Stimulated activated CD8-positive, alpha-beta memory T cell treated with anti-CD3 and anti-CD28 coated beads, Interleukin-15, amount 100 ng/mL, for 48 hours (primary cell): ENCODE measurements at regions not wholly inside any gene's neighbourhood (a gene's known extent, or its start where the extent isn't known, plus 50 kb on each side); places are given as distances from the start of the nearest gene placed in this dataset.

Experiments
- DNase-seq, 2 donors: peaks; one replicate each; pipeline ENCODE4 v3.0.0-alpha.2; 2020; ENCODE audit warnings: low read depth in 2 of 2

- DNase-seq, result no peak
Measured at GRCh38 chr9:115254287-115255180, 136.6 kb upstream of the TNC start.

DNA sequence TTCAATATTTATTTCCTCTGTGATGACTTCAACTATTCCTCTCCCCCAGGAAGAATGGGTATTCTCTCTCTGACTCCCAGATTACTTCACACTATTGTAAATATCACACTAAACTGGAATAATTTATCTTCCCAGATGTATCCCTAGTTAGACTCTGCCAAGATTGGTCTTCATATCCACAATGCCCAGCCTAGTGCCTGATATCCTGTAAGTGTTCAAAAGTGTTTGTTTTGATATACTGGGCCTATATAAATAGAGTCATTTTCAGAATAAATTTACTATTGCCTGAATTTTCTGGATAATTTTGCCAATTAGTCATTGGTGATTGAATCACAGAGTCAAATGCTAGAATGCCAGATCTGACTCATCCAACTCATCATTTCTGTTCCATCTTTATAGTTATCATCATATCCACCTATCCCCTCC is 143.7 kb upstream of the TNC start:
- no peak for DNase-seq

GRCh38 chr9:115262477-115262876 is 144.5 kb upstream of the TNC start:
- DNase-seq, result no peak

DNA sequence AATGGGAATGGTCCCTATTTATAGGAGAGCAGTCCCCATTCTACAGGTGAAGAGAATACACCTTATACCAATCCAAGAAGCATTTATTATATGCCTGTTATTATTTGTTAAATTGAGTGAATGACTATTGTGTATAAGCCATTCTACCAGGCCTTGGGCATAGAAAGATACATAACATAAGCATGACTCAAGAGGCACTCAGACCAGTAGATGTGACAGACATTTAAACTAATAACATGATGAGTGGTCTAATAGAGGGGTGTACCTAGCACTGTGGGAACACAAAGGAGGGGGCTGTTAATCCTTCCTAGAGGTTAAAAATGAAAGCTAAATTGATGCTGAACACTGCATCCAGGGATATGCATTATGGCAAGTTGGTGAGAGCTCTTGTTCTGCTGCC is 145.0 kb upstream of the TNC start:
- DNase-seq, result no peak

DNA sequence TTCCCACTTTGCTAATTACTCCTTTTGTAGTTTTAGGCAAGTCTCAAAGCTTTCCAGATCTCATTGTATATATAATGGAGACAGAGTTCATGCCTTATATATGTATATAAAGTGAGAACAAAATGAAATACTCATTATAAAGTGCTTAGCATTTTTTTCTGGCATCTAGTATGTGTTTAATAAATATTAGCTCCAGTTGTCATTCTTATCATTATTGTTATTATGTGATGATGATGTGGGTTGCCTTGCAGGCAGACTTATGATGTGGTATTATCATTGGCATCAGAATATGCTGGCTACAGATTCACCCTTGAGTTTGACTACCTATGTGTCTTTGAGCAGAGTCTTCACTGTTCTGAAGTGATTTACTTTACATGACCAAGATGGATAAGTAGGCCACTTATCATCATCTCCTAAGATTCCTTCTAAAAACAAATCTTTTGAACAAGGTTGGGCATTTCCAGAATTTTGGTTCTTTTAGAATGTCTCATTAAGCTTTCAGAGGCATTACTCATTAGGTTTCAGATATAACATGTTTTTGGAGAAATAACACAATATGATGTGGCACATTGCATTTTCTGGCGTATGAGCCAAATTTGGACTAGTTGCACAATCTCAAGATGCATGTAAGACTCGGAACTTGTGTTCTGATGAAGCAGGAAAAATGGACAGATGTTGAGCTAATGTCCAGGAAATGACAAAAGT is 145.6 kb upstream of the TNC start:
- DNase-seq, result no peak

- DNase-seq, result no peak
Measured at GRCh38 chr9:115264313-115264712, 146.4 kb upstream of the TNC start.

- DNase-seq, result no peak
Measured at GRCh38 chr9:115267790-115268189, 149.8 kb upstream of the TNC start.

DNA sequence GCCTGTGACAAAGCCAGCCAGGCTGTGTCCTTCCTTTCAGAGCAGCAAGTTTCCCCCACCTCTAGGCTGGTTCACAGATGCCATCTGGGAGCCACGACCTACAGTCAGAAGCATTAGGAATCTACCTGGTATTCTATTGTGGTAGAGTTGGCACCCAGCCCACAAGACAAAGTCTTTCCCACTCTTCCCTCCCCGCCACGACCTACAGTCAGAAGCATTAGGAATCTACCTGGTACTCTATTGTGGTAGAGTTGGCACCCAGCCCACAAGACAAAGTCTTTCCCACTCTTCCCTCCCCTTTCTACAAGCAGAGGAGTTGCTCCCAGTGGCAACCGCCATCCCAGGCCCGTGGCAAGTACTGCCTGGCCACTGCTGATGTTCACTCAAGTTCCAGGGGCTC is 157.8 kb upstream of the TNC start:
- no peak for DNase-seq

- no peak for DNase-seq
Measured at GRCh38 chr9:115276621-115277020, 158.7 kb upstream of the TNC start.

DNA sequence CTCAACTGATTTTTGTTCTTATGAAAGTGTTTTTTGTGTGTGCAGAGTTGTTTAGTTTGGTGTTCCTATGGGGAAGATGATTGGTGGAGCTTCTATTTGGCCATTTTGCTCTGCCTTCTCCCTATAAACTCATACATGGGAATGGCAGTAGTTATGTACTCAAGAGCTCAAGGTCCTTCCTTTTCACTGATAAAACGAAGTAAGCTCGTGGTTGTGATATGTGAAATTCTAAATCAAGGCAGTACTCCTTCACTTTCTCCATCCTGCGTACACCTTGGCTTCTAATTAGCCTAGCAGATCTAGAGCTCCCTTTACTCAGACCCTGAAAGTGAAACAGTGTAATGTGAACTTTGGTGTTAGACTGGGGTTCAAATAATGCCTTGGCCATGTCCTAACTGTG is 159.3 kb upstream of the TNC start:
- no peak for DNase-seq

- DNase-seq, result no peak
Measured at GRCh38 chr9:115278326-115279035, 160.5 kb upstream of the TNC start.

GRCh38 chr9:115283395-115283794 is 165.4 kb upstream of the TNC start:
- no peak for DNase-seq

GRCh38 chr9:115285836-115286235 is 167.9 kb upstream of the TNC start:
- DNase-seq, result no peak

GRCh38 chr9:115286411-115286810 is 168.5 kb upstream of the TNC start:
- DNase-seq, result no peak

GRCh38 chr9:115289757-115290208 is 171.8 kb upstream of the TNC start:
- no peak for DNase-seq

DNA sequence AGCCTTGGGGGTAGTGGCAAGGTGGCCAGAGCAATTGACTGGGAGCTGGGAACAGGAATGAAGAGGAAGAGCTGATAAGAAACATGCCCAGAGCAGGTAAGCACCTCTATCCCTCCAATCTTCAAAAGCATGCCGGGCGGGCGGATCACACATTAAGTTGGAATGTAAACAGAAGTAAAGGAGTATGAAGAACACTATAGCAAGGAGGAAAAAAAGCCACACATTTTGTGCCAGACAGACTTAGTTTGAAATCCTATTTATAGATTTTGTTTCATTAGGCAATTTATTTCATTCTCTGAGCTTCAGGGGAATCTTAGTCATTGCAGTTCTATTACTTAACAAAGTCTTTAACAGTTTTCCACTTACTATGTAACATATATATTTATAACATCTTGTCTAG is 173.9 kb upstream of the TNC start:
- DNase-seq, result no peak

DNA sequence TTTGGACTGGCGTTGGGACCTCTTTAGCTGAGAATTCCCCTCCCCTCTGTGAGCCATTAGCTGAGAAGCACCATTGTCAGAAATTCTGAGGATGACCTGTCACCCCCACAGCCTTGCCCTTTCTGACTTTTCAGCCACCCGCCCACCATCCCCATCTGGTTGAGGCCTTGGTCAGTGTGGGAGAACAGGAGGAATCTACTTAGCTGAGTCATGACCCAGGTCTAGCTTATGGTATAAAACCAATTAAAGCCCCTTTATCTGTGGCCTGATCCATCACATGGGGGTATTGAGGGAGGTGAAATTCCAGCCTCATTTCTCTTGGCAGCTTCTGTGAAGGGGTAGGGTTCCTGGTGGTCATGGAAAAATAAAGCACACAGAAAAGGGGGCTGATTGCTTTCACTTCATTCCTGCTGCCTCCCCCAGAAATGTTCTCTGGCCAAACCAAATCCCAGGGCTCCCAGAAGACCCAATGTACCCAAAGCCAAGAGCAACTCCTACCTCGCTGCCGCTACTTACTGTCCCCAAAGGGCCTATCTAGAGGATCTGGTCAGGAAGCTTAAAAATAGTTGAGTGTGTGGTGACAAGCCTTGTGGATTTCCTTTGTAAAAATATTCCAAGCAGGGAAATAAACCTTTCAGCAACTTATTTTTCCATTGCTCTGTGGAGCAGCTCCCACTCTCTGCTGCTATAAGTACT is 174.8 kb upstream of the TNC start:
- DNase-seq, result no peak

DNA sequence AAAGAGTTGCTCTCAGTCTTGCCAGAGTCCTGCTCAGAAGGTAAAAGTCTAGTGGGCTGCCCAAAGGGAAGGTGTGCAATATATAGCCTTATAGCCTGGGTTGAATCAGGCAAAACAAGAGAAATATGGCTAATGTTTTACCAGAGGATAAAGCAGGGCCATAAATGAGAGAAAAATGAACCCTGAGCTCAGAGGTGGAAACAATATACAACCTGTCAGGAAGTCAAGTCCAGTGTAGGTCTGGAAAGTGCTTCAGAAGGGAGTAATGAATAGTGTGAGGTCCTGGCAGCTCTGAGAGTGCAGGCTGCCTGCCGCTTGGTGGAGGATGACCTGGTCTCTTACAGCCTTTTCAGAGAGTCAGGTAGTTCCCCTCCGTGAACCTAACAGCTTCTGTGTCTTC is 177.8 kb upstream of the TNC start:
- no peak for DNase-seq

GRCh38 chr9:115296831-115297565 is 179.0 kb upstream of the TNC start:
- DNase-seq, result no peak

DNA sequence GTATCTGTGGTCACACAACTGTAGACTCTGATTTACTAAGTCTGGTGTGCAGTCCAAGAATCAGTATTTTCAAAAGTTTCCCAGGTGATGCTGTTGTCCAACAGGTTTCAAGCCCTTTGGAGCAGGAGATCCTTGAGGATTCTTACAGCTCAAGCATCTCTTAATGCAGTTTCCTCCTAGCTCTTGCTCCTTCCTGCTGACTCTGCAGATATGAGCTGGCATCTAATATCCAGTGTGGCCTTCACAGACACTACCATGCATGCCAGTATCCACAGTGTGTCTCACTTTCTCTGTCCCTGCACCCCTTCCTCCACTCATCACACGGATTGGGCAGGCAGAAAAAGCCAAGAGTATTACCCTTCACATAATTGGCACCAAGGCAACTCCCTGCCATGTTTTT is 182.2 kb upstream of the TNC start:
- DNase-seq, result no peak

GRCh38 chr9:115300874-115301273 is 182.9 kb upstream of the TNC start:
- no peak for DNase-seq
